K562 (cell line): ENCODE measurements at regions not wholly inside any gene's neighbourhood (a gene's known extent, or its start where the extent isn't known, plus 50 kb on each side); places are given as distances from the start of the nearest gene placed in this dataset.

Source experiments
- ATAC-seq: fragments of 200-7000 bp; cut with Tn5 transposase; 3 replicates; pipeline ENCODE4 v1.9.1; 2020; ENCODE audit warnings: moderate library complexity
- BruUV-seq: library from RNA; stranded (reverse); fragments of 400-500 nt; replicated peaks from 2 replicates; lab custom pipeline; 2021; lab: Mats Ljungman, UMichigan
- CTCF ChIA-PET: fragments of 300-600 bp; formaldehyde crosslinking; extraction: SDS; loops from one replicate; lab custom pipeline; 2021; ENCODE audit warnings: low intra/inter-chr PET ratio; lab: Yijun Ruan, JAX
- POLR2A ChIA-PET: fragments of 300-600, 350-650 bp; sonication (Branson Sonifier 250); formaldehyde crosslinking; extraction: SDS; loops from one replicate; lab custom pipeline; 2021; ENCODE audit warnings: antibody characterized with exemption, inconsistent platforms; lab: Yijun Ruan, JAX
- DNase-seq, 4 experiments: peaks; one replicate each; pipeline versions ENCODE4 v3.0.0 to v3.0.0-alpha.2; 2011 to 2018; ENCODE audit warnings: low spot score in 3 of 4, mixed read lengths in 3 of 4; ENCODE audit errors: extremely low read depth in 1 of 4
- FAIRE-seq: peaks from 2 replicates; lab custom pipeline; 2011; peaks lifted over from hg19 to GRCh38; lab: Jason Lieb, UNC
- H2AFZ ChIP-seq: 2 replicates; pipeline ENCODE4 v1.6.0; 2011; ENCODE audit warnings: low read depth, low read length, control low read depth, inconsistent platforms
- H3K27ac ChIP-seq: fragments of 200-600 bp; 3 replicates; pipeline ENCODE4 v1.8.0; 2011; ENCODE audit warnings: low read depth, mild to moderate bottlenecking, control low read depth, inconsistent platforms, low read length, moderate library complexity, mixed read lengths; ENCODE audit errors: extremely low read depth
- H3K27me3 ChIP-seq, 2 experiments: fragments of 300-600 bp in 1 of 2; 2 replicates in 1 of 2; 3 replicates in 1 of 2; pipeline versions ENCODE4 v1.6.0 to v1.8.0; 2011; ENCODE audit warnings: inconsistent platforms in 2 of 2, low read length in 2 of 2, mild to moderate bottlenecking in 1 of 2, mixed read lengths in 1 of 2, moderate library complexity in 1 of 2; ENCODE audit not compliant: control insufficient read depth in 2 of 2, insufficient read depth in 2 of 2
- H3K36me3 ChIP-seq: fragments of 300-600 bp; 3 replicates; pipeline ENCODE4 v1.8.0; 2011; ENCODE audit warnings: mild to moderate bottlenecking, low read length, inconsistent platforms; ENCODE audit not compliant: control insufficient read depth, insufficient read depth
- H3K4me1 ChIP-seq, 2 experiments: fragments of 200-600 bp in 1 of 2; replicated peaks in 1 of 2; 2 replicates in 1 of 2; 3 replicates in 1 of 2; pipeline versions ENCODE4 v1.5.1 to v1.8.0; 2011; ENCODE audit warnings: inconsistent platforms in 2 of 2, low read length in 2 of 2, mild to moderate bottlenecking in 1 of 2, mixed read lengths in 1 of 2, moderate library complexity in 1 of 2; ENCODE audit not compliant: control insufficient read depth in 2 of 2, insufficient read depth in 2 of 2
- H3K4me2 ChIP-seq: 2 replicates; pipeline ENCODE4 v1.6.1; 2011; ENCODE audit warnings: low read length, control low read depth, inconsistent platforms, mixed read lengths; ENCODE audit not compliant: insufficient read depth
- H3K4me3 ChIP-seq: fragments of 200-600 bp; sonication (generic), shearing (Covaris generic); 2 replicates; pipeline ENCODE4 v1.5.1; 2016; ENCODE audit warnings: control low read depth, inconsistent platforms
- H3K79me2 ChIP-seq: fragments of 200-600 bp; 3 replicates; pipeline ENCODE4 v1.8.0; 2011; ENCODE audit warnings: low read length, inconsistent platforms; ENCODE audit not compliant: control insufficient read depth, insufficient read depth
- H3K9ac ChIP-seq, 2 experiments: 2 replicates each; pipeline versions ENCODE4 v1.6.0 to v1.6.1; 2011; ENCODE audit warnings: low read depth in 2 of 2, low read length in 2 of 2, control low read depth in 1 of 2, inconsistent platforms in 1 of 2, mild to moderate bottlenecking in 1 of 2, mixed read lengths in 1 of 2; ENCODE audit not compliant: insufficient read depth in 1 of 2
- H3K9me1 ChIP-seq: one replicate; pipeline ENCODE4 v1.6.0; 2011; ENCODE audit warnings: inconsistent platforms, mild to moderate bottlenecking, low read length, moderate library complexity; ENCODE audit not compliant: control insufficient read depth, insufficient read depth
- H3K9me3 ChIP-seq: replicated peaks from 2 replicates; pipeline ENCODE4 v1.5.1; 2011; ENCODE audit warnings: low read depth, low read length, inconsistent platforms; ENCODE audit not compliant: control insufficient read depth, insufficient read depth
- H4K20me1 ChIP-seq: replicated peaks from 2 replicates; pipeline ENCODE4 v1.6.1; 2011; ENCODE audit warnings: low read length, inconsistent platforms, mixed read lengths; ENCODE audit not compliant: control insufficient read depth, insufficient read depth
- ATF7 ChIP-seq: fragments of 450-650 bp; IDR thresholded peaks from 2 replicates; pipeline ENCODE4 v1.7.1; 2014; ENCODE audit warnings: mild to moderate bottlenecking, moderate library complexity
- COPS2 ChIP-seq: fragments of 450-650 bp; conservative IDR thresholded peaks from 2 replicates; pipeline ENCODE4 v1.6.1; 2016; ENCODE audit warnings: mild to moderate bottlenecking, moderate library complexity
- JUND ChIP-seq, 2 experiments: IDR thresholded peaks; 2 replicates in 1 of 2; 3 replicates in 1 of 2; pipeline ENCODE4 v1.6.1; 2011; ENCODE audit warnings: borderline replicate concordance in 2 of 2, low read depth in 2 of 2, low read length in 2 of 2, improper control_type of control experiment in 1 of 2, missing biosample characterization in 1 of 2, missing genetic modification characterization in 1 of 2, missing genetic modification reagents in 1 of 2
- TFAM ChIP-seq: fragments of 250-450 bp; sonication (Bioruptor Pico); conservative IDR thresholded peaks from 2 replicates; pipeline ENCODE4 v1.5.0; 2021; ENCODE audit warnings: mild to moderate bottlenecking, moderate library complexity
- TSC22D4 ChIP-seq: fragments of 450-650 bp; IDR thresholded peaks from 2 replicates; pipeline ENCODE4 v1.6.1; 2016; ENCODE audit warnings: missing genetic modification characterization, missing biosample characterization, control low read depth
- ZFP1 ChIP-seq: fragments of 450-650 bp; formaldehyde crosslinking; IDR thresholded peaks from 2 replicates; pipeline ENCODE4 v1.4.0; 2020; ENCODE audit warnings: mild to moderate bottlenecking, mixed read lengths
- ZNF184 ChIP-seq: sonication (generic); formaldehyde crosslinking; IDR thresholded peaks from 2 replicates; pipeline ENCODE4 v1.5.0; 2020; ENCODE audit warnings: missing genetic modification reagents
- ZNF764 ChIP-seq: fragments of 250-450 bp; sonication (Bioruptor Pico); IDR thresholded peaks from 2 replicates; pipeline ENCODE4 v1.4.0; 2020; ENCODE audit warnings: low read depth, mild to moderate bottlenecking, moderate library complexity
- WGBS: fragments of 100-300 bp; shearing (Covaris generic); methylation state at CpG from one replicate; pipeline ENCODE4 v1.1.6; 2016; ENCODE audit warnings: low coverage, mixed read lengths; ENCODE audit not compliant: insufficient coverage; ENCODE audit errors: missing lambda C conversion rate; 5-methylcytosine and 5-hydroxymethylcytosine counted together
- in situ Hi-C: fragments of 300-500 bp; cut with MboI; formaldehyde crosslinking; loops from 4 replicates; pipeline ENCODE4 v1.15.0; 2018; ENCODE audit warnings: inconsistent platforms, mixed read lengths
- intact Hi-C: fragments of 100-400 bp; cut with micrococcal nuclease; formaldehyde crosslinking; loops from 2 replicates; pipeline ENCODE4 v1.14.2; 2022
- TF ChIP-seq, protein P1 (sequence below): fragments of 450-650 bp; IDR thresholded peaks from 2 replicates; pipeline ENCODE4 v1.6.1; 2018; ENCODE audit warnings: mild to moderate bottlenecking, low read depth; ENCODE audit not compliant: partially characterized antibody

- TF ChIP-seq TFAM: no peak
- no peak for TF ChIP-seq COPS2
- TF ChIP-seq JUND (IDR thresholded peaks at IDR 0.05; ENCODE audit: borderline replicate concordance, low read depth, low read length): no peak
- TF ChIP-seq JUND (tag; IDR thresholded peaks at IDR 0.05; ENCODE audit: borderline replicate concordance, low read depth, low read length): no peak
- no peak for TF ChIP-seq ZNF184 (CRISPR knock-in tag)
- TF ChIP-seq, all 486 proteins: peak for 0
These were observed 163.1 kb upstream of the UMPS start (continued) for GRCh38 chr3:124567179-124567578.

GRCh38 chr3:124569761-124570160, 160.5 kb upstream of the UMPS start:
- CTCF ChIA-PET: no interaction called here
- no peak for FAIRE-seq
- no CpG with 5 or more reads among the region's 1 CpG for WGBS

More at GRCh38 chr3:124569761-124570160, 160.5 kb upstream of the UMPS start:
- no peaks in the 10 kb centered on the region for H3K27me3 ChIP-seq
- in situ Hi-C loops: no loop called here
- no peaks in the 10 kb centered on the region for H3K79me2 ChIP-seq
- DNase-seq (no peak), ATAC-seq (no peak)
- no peaks in the 10 kb centered on the region; a peak in 3 of 5 replicates for H3K4me1 ChIP-seq
- BruUV-seq: no TSS peak
- H3K36me3 ChIP-seq: no peaks in the 10 kb centered on the region
- no peaks in the 10 kb centered on the region for H3K9me3 ChIP-seq
- H3K9me1 ChIP-seq: no peaks in the 10 kb centered on the region
- intact Hi-C loops: loop anchor here (5.0 kb wide), 1 partner anchor 333 kb away; no protein-coding TSS in a partner anchor
- no peak overlapping the region for H2AFZ ChIP-seq
- no peak overlapping the region for H3K9ac ChIP-seq
- no peak for TF ChIP-seq ZNF184 (CRISPR knock-in tag)
- no peak for TF ChIP-seq ZFP1 (CRISPR knock-in tag)
- TF ChIP-seq ZNF764 (CRISPR knock-in tag): no peak
- TF ChIP-seq ATF7: no peak
- TF ChIP-seq TSC22D4 (tag): no peak
- TF ChIP-seq, protein P1, sequence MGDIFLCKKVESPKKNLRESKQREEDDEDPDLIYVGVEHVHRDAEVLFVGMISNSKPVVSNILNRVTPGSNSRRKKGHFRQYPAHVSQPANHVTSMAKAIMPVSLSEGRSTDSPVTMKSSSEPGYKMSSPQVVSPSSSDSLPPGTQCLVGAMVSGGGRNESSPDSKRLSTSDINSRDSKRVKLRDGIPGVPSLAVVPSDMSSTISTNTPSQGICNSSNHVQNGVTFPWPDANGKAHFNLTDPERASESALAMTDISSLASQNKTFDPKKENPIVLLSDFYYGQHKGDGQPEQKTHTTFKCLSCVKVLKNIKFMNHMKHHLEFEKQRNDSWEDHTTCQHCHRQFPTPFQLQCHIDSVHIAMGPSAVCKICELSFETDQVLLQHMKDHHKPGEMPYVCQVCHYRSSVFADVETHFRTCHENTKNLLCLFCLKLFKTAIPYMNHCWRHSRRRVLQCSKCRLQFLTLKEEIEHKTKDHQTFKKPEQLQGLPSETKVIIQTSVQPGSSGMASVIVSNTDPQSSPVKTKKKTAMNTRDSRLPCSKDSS: no peak
- no peak overlapping the region for H3K4me3 ChIP-seq
- H4K20me1 ChIP-seq: no peaks in the 10 kb centered on the region
- no peak overlapping the region for H3K4me2 ChIP-seq
- no peak overlapping the region for H3K27ac ChIP-seq
- POLR2A ChIA-PET: interaction anchor here (1.7 kb wide), 1 partner anchor 115 kb away, joined by 4 read pairs; no protein-coding TSS in a partner anchor
